ENCODE measurements at regions not wholly inside any gene's neighbourhood (a gene's known extent, or its start where the extent isn't known, plus 50 kb on each side); places are given as distances from the start of the nearest gene placed in this dataset.

DNA sequence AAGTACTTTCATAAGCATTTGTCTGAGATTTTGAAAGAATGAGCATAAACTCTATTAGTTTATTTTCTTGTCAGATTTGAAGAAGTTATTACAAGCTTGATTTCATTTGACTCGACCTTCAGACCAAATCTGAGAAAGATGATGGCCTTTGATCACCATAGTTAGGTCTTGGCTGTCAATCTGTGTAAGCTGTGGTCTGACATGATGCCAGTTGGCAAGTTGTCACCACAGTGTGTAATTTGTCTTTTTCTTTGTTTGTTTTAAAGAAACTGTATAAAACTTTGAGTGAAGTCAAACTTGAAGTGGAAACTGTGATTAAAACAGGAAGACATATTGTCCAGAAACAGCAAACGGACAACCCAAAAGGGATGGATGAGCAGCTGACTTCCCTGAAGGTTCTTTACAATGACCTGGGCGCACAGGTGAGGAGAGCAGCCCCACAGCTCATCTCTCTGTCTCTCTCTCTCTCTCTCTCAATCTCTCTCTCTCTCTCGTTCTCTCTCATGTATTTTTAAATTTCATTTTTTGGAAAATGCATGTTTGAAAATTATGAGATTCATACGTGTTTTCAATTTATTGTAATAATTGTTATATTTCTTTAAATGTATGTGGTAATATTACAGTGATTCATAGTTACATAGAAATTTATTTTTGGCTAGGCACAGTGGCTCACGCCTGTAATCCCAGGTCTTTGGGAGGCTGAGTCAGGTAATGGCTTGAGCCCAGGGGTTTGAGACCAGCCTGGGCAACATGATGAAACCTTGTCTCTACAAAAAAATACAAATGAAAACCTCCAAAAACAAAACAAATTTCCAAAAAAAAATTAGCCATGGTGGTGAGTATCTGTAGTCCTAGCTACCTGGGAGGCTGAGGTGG lies 208.1 kb downstream of the UTRN start:
- no peak for TF ChIP-seq POLR2A (IDR thresholded peaks at IDR 0.05; ENCODE audit: low read length)
- no peak for TF ChIP-seq GATA1 (IDR thresholded peaks at IDR 0.05; ENCODE audit: low read depth, low read length)
